IMR-90 (cell line): ENCODE measurements at regions not wholly inside any gene's neighbourhood (a gene's known extent, or its start where the extent isn't known, plus 50 kb on each side); places are given as distances from the start of the nearest gene placed in this dataset.
A peak's percentile ranks its signal among the peaks of the same experiment; 100 is the strongest.

Experiments
- ATAC-seq: fragments of 200-7000 bp; cut with Tn5 transposase; 2 replicates; pipeline ENCODE4 v1.9.1; 2020; ENCODE audit warnings: low read depth, mild to moderate bottlenecking, moderate library complexity
- BruUV-seq: library from RNA; stranded (reverse); fragments of 400-500 nt; replicated peaks from 2 replicates; lab custom pipeline; 2021; lab: Mats Ljungman, UMichigan
- CTCF ChIA-PET: fragments of 300-600 bp; formaldehyde crosslinking; extraction: SDS; loops from one replicate; lab custom pipeline; 2021; ENCODE audit warnings: antibody characterized with exemption; lab: Yijun Ruan, JAX
- POLR2A ChIA-PET: fragments of 300-600 bp; sonication (Branson Sonifier 250); formaldehyde crosslinking; loops from one replicate; lab custom pipeline; 2022; ENCODE audit warnings: antibody characterized with exemption; ENCODE audit not compliant: unreplicated experiment; lab: Charles Lee
- DNase-seq: peaks from one replicate; pipeline ENCODE4 v3.0.0; 2013
- H2AFZ ChIP-seq: replicated peaks from 2 replicates; pipeline ENCODE3; 2013; ENCODE audit warnings: low read length, mild to moderate bottlenecking; ENCODE audit not compliant: poor library complexity
- H2AK5ac ChIP-seq: 2 replicates; pipeline ENCODE4 v1.6.1; 2013; ENCODE audit warnings: low read depth, low read length, inconsistent platforms
- H2AK9ac ChIP-seq: replicated peaks from 2 replicates; pipeline ENCODE3; 2013; ENCODE audit warnings: mild to moderate bottlenecking, low read depth, low read length, moderate library complexity; ENCODE audit not compliant: poor library complexity
- H2BK120ac ChIP-seq: 2 replicates; pipeline ENCODE4 v1.6.1; 2013; ENCODE audit warnings: low read depth, low read length, inconsistent platforms
- H2BK15ac ChIP-seq: 3 replicates; pipeline ENCODE4 v1.6.1; 2013; ENCODE audit warnings: low read depth, low read length, inconsistent platforms
- H2BK20ac ChIP-seq: 2 replicates; pipeline ENCODE4 v1.6.1; 2013; ENCODE audit warnings: low read depth, mild to moderate bottlenecking, inconsistent platforms, low read length, moderate library complexity
- H2BK5ac ChIP-seq: 2 replicates; pipeline ENCODE4 v1.6.1; 2013; ENCODE audit warnings: mild to moderate bottlenecking, low read depth, low read length, inconsistent platforms; ENCODE audit not compliant: poor library complexity, severe bottlenecking
- H3K14ac ChIP-seq: replicated peaks from 2 replicates; pipeline ENCODE4 v1.6.1; 2013; ENCODE audit warnings: low read depth, low read length, inconsistent platforms
- H3K18ac ChIP-seq: 2 replicates; pipeline ENCODE4 v1.6.1; 2013; ENCODE audit warnings: low read depth, low read length, control low read depth
- H3K23ac ChIP-seq: 2 replicates; pipeline ENCODE4 v1.6.1; 2013; ENCODE audit warnings: low read depth, low read length, inconsistent platforms
- H3K27ac ChIP-seq: 2 replicates; pipeline ENCODE4 v1.5.1; 2013; ENCODE audit warnings: mild to moderate bottlenecking, control low read depth, low read length; ENCODE audit not compliant: insufficient read depth
- H3K27me3 ChIP-seq: 2 replicates; pipeline ENCODE4 v1.6.1; 2013; ENCODE audit warnings: low read length; ENCODE audit not compliant: control insufficient read depth, insufficient read depth
- H3K36me3 ChIP-seq: 2 replicates; pipeline ENCODE4 v1.6.1; 2013; ENCODE audit warnings: low read length, mixed read lengths; ENCODE audit not compliant: control insufficient read depth, insufficient read depth
- H3K4ac ChIP-seq: 2 replicates; pipeline ENCODE4 v1.6.1; 2013; ENCODE audit warnings: low read depth, low read length, inconsistent platforms
- H3K4me1 ChIP-seq: 2 replicates; pipeline ENCODE4 v1.6.1; 2013; ENCODE audit warnings: low read length, mixed read lengths; ENCODE audit not compliant: control insufficient read depth, insufficient read depth
- H3K4me2 ChIP-seq: 2 replicates; pipeline ENCODE4 v1.6.1; 2013; ENCODE audit warnings: low read depth, mild to moderate bottlenecking, control low read depth, low read length, moderate library complexity
- H3K4me3 ChIP-seq: 2 replicates; pipeline ENCODE4 v1.5.1; 2013; ENCODE audit warnings: low read depth, mild to moderate bottlenecking, control low read depth, low read length, moderate library complexity; ENCODE audit not compliant: insufficient read depth
- H3K56ac ChIP-seq: 2 replicates; pipeline ENCODE4 v1.6.1; 2013; ENCODE audit warnings: low read length, inconsistent platforms; ENCODE audit not compliant: insufficient read depth; ENCODE audit errors: extremely low read depth
- H3K79me1 ChIP-seq, 2 experiments: 2 replicates each; pipeline ENCODE4 v1.6.1; 2013; ENCODE audit warnings: low read length in 2 of 2, inconsistent platforms in 1 of 2, low read depth in 1 of 2
- H3K9ac ChIP-seq: 2 replicates; pipeline ENCODE4 v1.6.1; 2013; ENCODE audit warnings: low read depth, low read length, control low read depth
- H3K9me1 ChIP-seq: 2 replicates; pipeline ENCODE4 v1.6.1; 2013; ENCODE audit warnings: low read length, inconsistent platforms; ENCODE audit not compliant: insufficient read depth
- H3K9me3 ChIP-seq: 2 replicates; pipeline ENCODE4 v1.6.1; 2013; ENCODE audit warnings: low read length; ENCODE audit not compliant: control insufficient read depth, insufficient read depth
- H4K20me1 ChIP-seq: 2 replicates; pipeline ENCODE4 v1.6.1; 2013; ENCODE audit warnings: low read length, inconsistent platforms; ENCODE audit not compliant: insufficient read depth
- H4K5ac ChIP-seq: 2 replicates; pipeline ENCODE4 v1.6.1; 2013; ENCODE audit warnings: mild to moderate bottlenecking, low read depth, low read length, control low read depth
- H4K8ac ChIP-seq, 2 experiments: 2 replicates each; pipeline ENCODE4 v1.6.1; 2013; ENCODE audit warnings: low read depth in 2 of 2, low read length in 2 of 2, control low read depth in 1 of 2, inconsistent platforms in 1 of 2
- H4K91ac ChIP-seq: 2 replicates; pipeline ENCODE4 v1.6.1; 2013; ENCODE audit warnings: low read depth, low read length, inconsistent platforms; ENCODE audit not compliant: insufficient read depth
- CEBPB ChIP-seq: IDR thresholded peaks from 2 replicates; pipeline ENCODE4 v1.6.1; 2012; ENCODE audit warnings: low read depth, low read length, improper control_type of control experiment
- CHD1 ChIP-seq: IDR thresholded peaks from 2 replicates; pipeline ENCODE4 v1.6.1; 2012; ENCODE audit warnings: low read depth, low read length, improper control_type of control experiment
- FOS ChIP-seq: fragments of 150-350 bp; IDR thresholded peaks from 2 replicates; pipeline ENCODE4 v1.6.1; 2016; ENCODE audit warnings: low read depth, low read length
- MAZ ChIP-seq: IDR thresholded peaks from 2 replicates; pipeline ENCODE4 v1.6.1; 2012; ENCODE audit warnings: low read depth, mild to moderate bottlenecking, low read length, improper control_type of control experiment, moderate library complexity, borderline replicate concordance
- MXI1 ChIP-seq: IDR thresholded peaks from 2 replicates; pipeline ENCODE4 v1.6.1; 2012; ENCODE audit warnings: low read depth, mild to moderate bottlenecking, low read length, moderate library complexity, borderline replicate concordance
- POLR2A ChIP-seq: IDR thresholded peaks from 2 replicates; pipeline ENCODE4 v1.6.1; 2012; ENCODE audit warnings: mild to moderate bottlenecking, low read depth, low read length
- RAD21 ChIP-seq: IDR thresholded peaks from 2 replicates; pipeline ENCODE4 v1.6.1; 2012; ENCODE audit warnings: low read length, improper control_type of control experiment
- RCOR1 ChIP-seq: IDR thresholded peaks from 2 replicates; pipeline ENCODE4 v1.6.1; 2012; ENCODE audit warnings: mild to moderate bottlenecking, low read length, improper control_type of control experiment; ENCODE audit not compliant: insufficient replicate concordance
- SMC3 ChIP-seq: fragments of 150-350 bp; IDR thresholded peaks from 2 replicates; pipeline ENCODE4 v1.6.1; 2016; ENCODE audit warnings: low read depth, mild to moderate bottlenecking, antibody characterized with exemption, low read length, moderate library complexity
- WGBS, 2 experiments: methylation state at CpG; one replicate each; pipeline versions ENCODE4 v1.1.5 to v1.1.7; 2013; ENCODE audit warnings: missing lambda C conversion rate in 2 of 2; ENCODE audit not compliant: insufficient read length in 1 of 2; ENCODE audit errors: extremely low coverage in 2 of 2; 5-methylcytosine and 5-hydroxymethylcytosine counted together
- dilution Hi-C: fragments of 300-500 bp; cut with HindIII; formaldehyde crosslinking; loops from one replicate; pipeline ENCODE4 v1.14.3; 2018; ENCODE audit warnings: low sequenced_read_pairs; ENCODE audit not compliant: unreplicated experiment
- in situ Hi-C: fragments of 300-500 bp; cut with MboI; formaldehyde crosslinking; loops from 3 replicates; pipeline ENCODE4 v1.14.3; 2019; ENCODE audit warnings: low sequenced_read_pairs, inconsistent platforms, mixed read lengths
- intact Hi-C: fragments of 100-400 bp; cut with micrococcal nuclease; formaldehyde crosslinking; loops from 2 replicates; pipeline ENCODE4 v1.10.0; 2022
- TF ChIP-seq, protein P1 (sequence below): conservative IDR thresholded peaks from 2 replicates; pipeline ENCODE4 v1.5.1; 2012; ENCODE audit warnings: mild to moderate bottlenecking, low read depth, low read length, improper control_type of control experiment

DNA sequence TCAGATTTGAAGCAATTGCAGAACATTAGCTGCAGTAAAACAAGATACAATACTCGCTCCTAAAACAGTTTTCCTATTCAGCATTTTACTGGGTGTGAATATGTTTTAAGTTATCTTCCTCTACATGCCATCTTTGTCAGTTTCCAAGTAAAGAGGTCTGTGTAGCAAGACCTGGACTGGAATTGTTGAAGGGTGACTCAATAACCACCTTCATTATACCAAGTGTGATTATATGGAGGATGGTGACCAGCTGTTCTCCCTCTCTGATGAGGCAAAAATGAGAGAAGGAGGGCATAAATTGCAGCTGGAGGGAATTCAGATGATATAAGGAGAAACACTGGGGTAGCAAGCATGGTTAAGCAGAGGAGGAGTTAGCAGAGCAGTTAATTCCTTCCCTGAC, 922.1 kb upstream of the SLIT2 start:
- no peak overlapping the region for H2BK120ac ChIP-seq
- no peak overlapping the region for H4K91ac ChIP-seq
- BruUV-seq: no TSS peak
- H2AK9ac ChIP-seq: no peak overlapping the region
- no peak for ATAC-seq
- no peaks in the 10 kb centered on the region for H3K4me1 ChIP-seq
- no peaks in the 10 kb centered on the region for H4K20me1 ChIP-seq
- no peaks in the 10 kb centered on the region for H3K79me1 ChIP-seq
- TF ChIP-seq SMC3: no peak
- TF ChIP-seq RCOR1: no peak
- TF ChIP-seq POLR2A: no peak
- TF ChIP-seq RAD21: no peak
- no peak for TF ChIP-seq CHD1
- TF ChIP-seq FOS: no peak
- TF ChIP-seq, protein P1, sequence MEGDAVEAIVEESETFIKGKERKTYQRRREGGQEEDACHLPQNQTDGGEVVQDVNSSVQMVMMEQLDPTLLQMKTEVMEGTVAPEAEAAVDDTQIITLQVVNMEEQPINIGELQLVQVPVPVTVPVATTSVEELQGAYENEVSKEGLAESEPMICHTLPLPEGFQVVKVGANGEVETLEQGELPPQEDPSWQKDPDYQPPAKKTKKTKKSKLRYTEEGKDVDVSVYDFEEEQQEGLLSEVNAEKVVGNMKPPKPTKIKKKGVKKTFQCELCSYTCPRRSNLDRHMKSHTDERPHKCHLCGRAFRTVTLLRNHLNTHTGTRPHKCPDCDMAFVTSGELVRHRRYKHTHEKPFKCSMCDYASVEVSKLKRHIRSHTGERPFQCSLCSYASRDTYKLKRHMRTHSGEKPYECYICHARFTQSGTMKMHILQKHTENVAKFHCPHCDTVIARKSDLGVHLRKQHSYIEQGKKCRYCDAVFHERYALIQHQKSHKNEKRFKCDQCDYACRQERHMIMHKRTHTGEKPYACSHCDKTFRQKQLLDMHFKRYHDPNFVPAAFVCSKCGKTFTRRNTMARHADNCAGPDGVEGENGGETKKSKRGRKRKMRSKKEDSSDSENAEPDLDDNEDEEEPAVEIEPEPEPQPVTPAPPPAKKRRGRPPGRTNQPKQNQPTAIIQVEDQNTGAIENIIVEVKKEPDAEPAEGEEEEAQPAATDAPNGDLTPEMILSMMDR: no peak
- TF ChIP-seq MXI1: no peak
- no peak for TF ChIP-seq MAZ
- no peak for TF ChIP-seq CEBPB
- dilution Hi-C loops: no loop called here
- no peak overlapping the region for H2AK5ac ChIP-seq
- H3K27ac ChIP-seq: no peak overlapping the region
- CTCF ChIA-PET: no interaction called here
- H3K18ac ChIP-seq: no peak overlapping the region
- H3K4me2 ChIP-seq: no peak overlapping the region
- no peak overlapping the region for H3K4me3 ChIP-seq
- no CpG with 5 or more reads among the region's 1 CpG for WGBS, 2 experiments
- no peak overlapping the region for H3K23ac ChIP-seq
- no peaks in the 10 kb centered on the region for H3K9me1 ChIP-seq
- POLR2A ChIA-PET: no interaction called here
- no peak overlapping the region for H3K9ac ChIP-seq
- no peak overlapping the region for H3K4ac ChIP-seq
- H2BK5ac ChIP-seq: no peak overlapping the region
- no peaks in the 10 kb centered on the region for H3K36me3 ChIP-seq
- H3K9me3 ChIP-seq: no peaks in the 10 kb centered on the region
- no peak overlapping the region for H3K56ac ChIP-seq
- intact Hi-C loops: no loop called here
- in situ Hi-C loops: no loop called here
- no peaks in the 10 kb centered on the region for H3K27me3 ChIP-seq
- no peak overlapping the region for H3K14ac ChIP-seq
- no peak overlapping the region for H2BK20ac ChIP-seq
- H2AFZ ChIP-seq: no peak overlapping the region
- no peak overlapping the region for H4K5ac ChIP-seq
- peak; percentile 41 for DNase-seq
- H4K8ac ChIP-seq: no peak overlapping the region
- H2BK15ac ChIP-seq: no peak overlapping the region
